Kidney (tissue), 13 donors: ENCODE measurements at regions not wholly inside any gene's neighbourhood (a gene's known extent, or its start where the extent isn't known, plus 50 kb on each side); places are given as distances from the start of the nearest gene placed in this dataset.

ENCODE experiments used
- DNase-seq, 5 donors: peaks; one replicate each; pipeline ENCODE4 v3.0.0-alpha.2; 2013 to 2020
- FAIRE-seq: peaks from 2 replicates; lab custom pipeline; 2012; peaks lifted over from hg19 to GRCh38; lab: Jason Lieb, UNC
- H3K27ac ChIP-seq, 2 donors: one replicate each; pipeline ENCODE4 v1.7.0; 2013; ENCODE audit warnings: low read depth in 2 of 2, low read length in 2 of 2, inconsistent platforms in 1 of 2
- H3K27me3 ChIP-seq: one replicate; pipeline ENCODE4 v1.7.1; 2013; ENCODE audit warnings: low read length, inconsistent platforms; ENCODE audit not compliant: control insufficient read depth, insufficient read depth
- H3K36me3 ChIP-seq, 3 donors: one replicate each; pipeline versions ENCODE4 v1.7.0 to v1.7.1; 2013; ENCODE audit warnings: low read length in 3 of 3, control low read depth in 1 of 3, inconsistent platforms in 1 of 3; ENCODE audit not compliant: insufficient read depth in 3 of 3, control insufficient read depth in 2 of 3
- H3K4me1 ChIP-seq, 3 donors: one replicate each; pipeline versions ENCODE4 v1.7.0 to v1.7.1; 2013; ENCODE audit warnings: low read length in 3 of 3, inconsistent platforms in 1 of 3, low read depth in 1 of 3; ENCODE audit not compliant: control insufficient read depth in 2 of 3, insufficient read depth in 2 of 3
- H3K4me3 ChIP-seq, 3 donors: one replicate each; pipeline versions ENCODE4 v1.7.0 to v1.8.1; 2013; ENCODE audit warnings: low read length in 3 of 3, control low read depth in 1 of 3, inconsistent platforms in 1 of 3
- H3K9ac ChIP-seq, 3 donors: one replicate each; pipeline versions ENCODE4 v1.7.0 to v1.7.1; 2013; ENCODE audit warnings: low read length in 3 of 3, control low read depth in 1 of 3, inconsistent platforms in 1 of 3
- H3K9me3 ChIP-seq, 3 donors: one replicate each; pipeline versions ENCODE4 v1.7.0 to v1.7.1; 2013; ENCODE audit warnings: low read length in 3 of 3, control low read depth in 1 of 3, inconsistent platforms in 1 of 3; ENCODE audit not compliant: control insufficient read depth in 2 of 3, insufficient read depth in 1 of 3
- CTCF ChIP-seq: IDR thresholded peaks from 3 replicates; pipeline ENCODE4 v1.5.1; 2012; ENCODE audit warnings: mild to moderate bottlenecking, moderate library complexity, borderline replicate concordance; ENCODE audit not compliant: insufficient read depth; ENCODE audit errors: extremely low read depth
- intact Hi-C: fragments of 100-400 bp; cut with DNase I; formaldehyde crosslinking; loops from one replicate; pipeline ENCODE4 v1.11.1; 2022
- donor health status: control.
- donor health status: control.
- donor health status: control.
- donor health status: control.
- donor health status: control.
- donor health status: DM: yes; HTN: yes; CAD: no.
- donor health status: Normal renal cell carcinoma (clear cell type).

- no peak for TF ChIP-seq CTCF
- no peaks in the 10 kb centered on the region for H3K36me3 ChIP-seq
- H3K27me3 ChIP-seq, result no peaks in the 10 kb centered on the region
- intact Hi-C loops, result no loop called here
- H3K4me1 ChIP-seq, result no peaks in the 10 kb centered on the region
- H3K4me3 ChIP-seq, result no peak overlapping the region
- no peak overlapping the region for H3K9ac ChIP-seq
- H3K9me3 ChIP-seq, result no peaks in the 10 kb centered on the region
- DNase-seq, result no peak
- no peak for FAIRE-seq
- H3K27ac ChIP-seq, result no peak overlapping the region
Measured at GRCh38 chr6:114833211-114833610, 490.4 kb upstream of the HS3ST5 start.

GRCh38 chr6:114830515-114830914, 487.7 kb upstream of the HS3ST5 start:
- H3K9ac ChIP-seq, result no peak overlapping the region
- no peaks in the 10 kb centered on the region for H3K36me3 ChIP-seq
- no peaks in the 10 kb centered on the region for H3K4me1 ChIP-seq
- no peak for TF ChIP-seq CTCF
- no peak for DNase-seq
- no peaks in the 10 kb centered on the region for H3K9me3 ChIP-seq
- H3K27ac ChIP-seq, result no peak overlapping the region
- no peak for FAIRE-seq
- no peak overlapping the region for H3K4me3 ChIP-seq
- intact Hi-C loops, result no loop called here
- H3K27me3 ChIP-seq, result no peaks in the 10 kb centered on the region

- no peak for TF ChIP-seq CTCF
- H3K9me3 ChIP-seq, result no peaks in the 10 kb centered on the region
- FAIRE-seq (no peak), DNase-seq (no peak)
- no peaks in the 10 kb centered on the region for H3K36me3 ChIP-seq
- no peak overlapping the region for H3K27ac ChIP-seq
- no peak overlapping the region for H3K4me3 ChIP-seq
- H3K9ac ChIP-seq, result no peak overlapping the region
- intact Hi-C loops, result no loop called here
- no peaks in the 10 kb centered on the region for H3K27me3 ChIP-seq
- H3K4me1 ChIP-seq, result no peaks in the 10 kb centered on the region
Measured at GRCh38 chr6:114827135-114827534, 484.3 kb upstream of the HS3ST5 start.

- intact Hi-C loops, result no loop called here
- FAIRE-seq (no peak), DNase-seq (no peak)
- no peak overlapping the region for H3K9ac ChIP-seq
- H3K27ac ChIP-seq, result no peak overlapping the region
- no peak for TF ChIP-seq CTCF
- H3K9me3 ChIP-seq, result no peaks in the 10 kb centered on the region
- H3K36me3 ChIP-seq, result no peaks in the 10 kb centered on the region
- H3K4me1 ChIP-seq, result no peaks in the 10 kb centered on the region
- H3K27me3 ChIP-seq, result no peaks in the 10 kb centered on the region
- H3K4me3 ChIP-seq, result no peak overlapping the region
Measured at GRCh38 chr6:114824409-114824808, 481.6 kb upstream of the HS3ST5 start.
